ENCODE measurements at regions not wholly inside any gene's neighbourhood (a gene's known extent, or its start where the extent isn't known, plus 50 kb on each side); places are given as distances from the start of the nearest gene placed in this dataset.

DNA sequence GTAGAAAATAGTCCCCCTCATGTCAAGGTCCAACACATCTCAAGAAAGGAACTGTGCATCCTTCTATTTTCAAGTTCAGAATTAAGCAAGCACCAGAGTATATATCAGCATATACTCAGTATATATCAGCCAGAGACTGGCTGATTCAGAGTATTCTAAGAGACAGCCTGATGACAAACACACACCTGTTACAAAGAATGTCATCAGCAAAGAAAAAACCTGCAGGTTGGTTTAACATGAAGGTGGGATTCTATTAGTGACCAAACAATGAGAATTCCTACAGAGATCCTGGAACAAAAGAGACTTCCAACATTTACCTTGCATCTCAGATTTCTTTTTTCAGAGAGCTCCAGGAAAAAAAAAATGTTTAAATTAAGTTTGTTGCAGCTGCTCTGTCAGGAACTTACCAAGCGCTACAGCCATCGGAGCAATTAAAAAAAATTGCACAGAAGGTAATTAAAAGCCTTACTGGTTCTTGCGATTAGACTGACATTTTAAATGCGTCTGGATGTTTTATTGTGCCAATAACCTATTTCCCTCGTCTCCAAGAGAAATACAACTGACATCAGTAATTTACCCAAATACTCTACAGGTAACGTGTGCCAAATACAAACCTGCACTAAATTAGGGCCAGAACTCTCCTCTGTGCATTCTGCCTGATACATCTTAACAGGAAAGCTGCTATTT lies 218.1 kb downstream of the HNMT start:
- Histone ChIP-seq H3K36me3 (no peaks in the 10 kb centered on the region), H3K27ac (no peak overlapping the region), H3K4me3 (no peak overlapping the region), H3K9me3 (no peaks in the 10 kb centered on the region), H3K27me3 (no peaks in the 10 kb centered on the region), H3K4me1 (peaks cover 0 to 6% of the 10 kb centered on the region in 2 donors)
- TF ChIP-seq, protein P1, sequence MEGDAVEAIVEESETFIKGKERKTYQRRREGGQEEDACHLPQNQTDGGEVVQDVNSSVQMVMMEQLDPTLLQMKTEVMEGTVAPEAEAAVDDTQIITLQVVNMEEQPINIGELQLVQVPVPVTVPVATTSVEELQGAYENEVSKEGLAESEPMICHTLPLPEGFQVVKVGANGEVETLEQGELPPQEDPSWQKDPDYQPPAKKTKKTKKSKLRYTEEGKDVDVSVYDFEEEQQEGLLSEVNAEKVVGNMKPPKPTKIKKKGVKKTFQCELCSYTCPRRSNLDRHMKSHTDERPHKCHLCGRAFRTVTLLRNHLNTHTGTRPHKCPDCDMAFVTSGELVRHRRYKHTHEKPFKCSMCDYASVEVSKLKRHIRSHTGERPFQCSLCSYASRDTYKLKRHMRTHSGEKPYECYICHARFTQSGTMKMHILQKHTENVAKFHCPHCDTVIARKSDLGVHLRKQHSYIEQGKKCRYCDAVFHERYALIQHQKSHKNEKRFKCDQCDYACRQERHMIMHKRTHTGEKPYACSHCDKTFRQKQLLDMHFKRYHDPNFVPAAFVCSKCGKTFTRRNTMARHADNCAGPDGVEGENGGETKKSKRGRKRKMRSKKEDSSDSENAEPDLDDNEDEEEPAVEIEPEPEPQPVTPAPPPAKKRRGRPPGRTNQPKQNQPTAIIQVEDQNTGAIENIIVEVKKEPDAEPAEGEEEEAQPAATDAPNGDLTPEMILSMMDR (IDR thresholded peaks at IDR 0.05), result no peak
- no peak for DNase-seq (ENCODE audit: low spot score)

DNA sequence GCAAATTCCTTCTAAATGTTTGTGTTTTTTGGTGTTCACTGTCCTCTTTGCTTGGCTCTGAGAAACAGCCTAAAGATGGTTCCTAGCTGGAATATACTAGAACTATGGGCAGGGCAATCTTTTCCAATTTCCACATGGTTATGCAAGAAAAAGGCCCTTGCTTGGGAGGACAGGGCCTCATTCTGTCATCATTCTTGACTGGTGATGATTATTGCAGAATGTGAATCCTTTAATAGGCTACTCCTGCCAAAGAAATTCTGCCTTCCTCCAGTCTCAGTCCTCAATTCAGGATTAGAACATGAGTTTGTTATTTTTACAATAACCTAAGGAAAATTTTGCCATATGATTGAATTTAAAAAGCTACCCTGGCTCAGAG lies 218.7 kb downstream of the HNMT start:
- Histone ChIP-seq H3K9me3 (no peaks in the 10 kb centered on the region), H3K4me3 (no peak overlapping the region), H3K27me3 (no peaks in the 10 kb centered on the region), H3K36me3 (no peaks in the 10 kb centered on the region), H3K4me1 (peaks cover 0 to 6% of the 10 kb centered on the region in 2 donors), H3K27ac (no peak overlapping the region)
- no peak for DNase-seq (ENCODE audit: low spot score)
- TF ChIP-seq, protein P1 (IDR thresholded peaks at IDR 0.05), result no peak

DNA sequence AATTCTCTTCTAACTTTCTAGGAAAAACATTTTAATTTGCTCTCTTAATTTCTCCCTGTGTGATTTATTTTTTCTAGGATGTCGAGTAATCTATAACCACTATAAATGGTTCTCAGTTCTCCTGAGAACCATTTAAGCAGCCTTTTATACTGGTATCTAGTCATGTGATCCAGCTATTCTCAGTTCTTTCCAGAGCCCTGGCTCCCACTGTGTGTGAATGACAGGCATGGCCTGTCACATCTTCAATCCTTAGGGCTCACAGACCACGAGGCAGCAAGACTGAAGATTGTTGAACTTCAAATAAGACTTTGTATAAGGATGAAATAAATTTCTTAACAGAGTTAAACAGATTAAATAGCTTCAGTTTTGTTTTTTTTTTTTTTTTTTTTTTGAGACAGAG lies 219.4 kb downstream of the HNMT start:
- H3K4me1 ChIP-seq, result peaks cover 0 to 6% of the 10 kb centered on the region in 2 donors
- DNase-seq (ENCODE audit: low spot score), result no peak
- no peaks in the 10 kb centered on the region for H3K27me3 ChIP-seq
- TF ChIP-seq, protein P1 (IDR thresholded peaks at IDR 0.05), result no peak
- no peaks in the 10 kb centered on the region for H3K9me3 ChIP-seq
- no peak overlapping the region for H3K4me3 ChIP-seq
- H3K27ac ChIP-seq, result no peak overlapping the region
- no peaks in the 10 kb centered on the region for H3K36me3 ChIP-seq

DNA sequence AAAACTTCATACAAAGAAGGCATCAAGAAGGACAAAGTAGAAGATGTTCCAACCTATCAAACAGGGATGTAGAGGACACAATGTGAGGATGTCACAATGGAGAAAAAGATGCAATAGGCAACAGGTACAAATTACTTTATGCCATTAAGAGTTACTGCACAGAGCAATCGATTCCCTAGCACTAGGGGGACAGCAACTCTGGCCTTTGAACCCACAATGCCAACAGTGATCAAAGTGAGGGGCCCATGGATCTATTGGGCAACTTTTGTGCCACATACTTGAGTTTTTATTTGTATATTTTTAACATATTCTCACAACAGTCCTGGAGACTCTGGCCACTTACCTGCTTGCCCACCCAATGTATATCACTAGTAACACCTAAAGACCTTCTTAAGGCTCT lies 220.2 kb downstream of the HNMT start:
- TF ChIP-seq, protein P1 (IDR thresholded peaks at IDR 0.05), result no peak
- H3K36me3 ChIP-seq, result no peaks in the 10 kb centered on the region
- H3K9me3 ChIP-seq, result no peaks in the 10 kb centered on the region
- no peak for DNase-seq (ENCODE audit: low spot score)
- no peak overlapping the region for H3K4me3 ChIP-seq
- H3K27me3 ChIP-seq, result no peaks in the 10 kb centered on the region
- peaks cover 0 to 6% of the 10 kb centered on the region in 2 donors for H3K4me1 ChIP-seq
- H3K27ac ChIP-seq, result no peak overlapping the region

DNA sequence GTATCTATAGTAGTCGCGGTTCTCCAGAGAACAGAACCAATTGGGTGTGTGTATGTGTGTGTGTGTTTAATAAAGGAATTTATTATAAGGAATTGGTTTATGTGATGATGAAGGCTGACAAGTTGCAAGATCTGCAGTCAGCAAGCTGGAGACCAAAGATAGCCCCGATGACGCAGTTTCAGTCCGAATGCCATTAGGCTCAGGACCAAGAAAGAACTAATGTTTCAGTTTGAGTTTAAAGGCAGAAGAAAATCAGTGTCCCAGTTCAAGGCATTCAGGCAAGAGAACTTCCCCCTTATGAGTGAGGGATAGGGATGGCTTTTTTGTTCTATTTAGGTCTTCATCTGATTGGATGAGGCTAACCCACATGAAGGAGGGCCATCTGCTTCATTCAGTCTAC lies 221.6 kb downstream of the HNMT start:
- H3K27me3 ChIP-seq, result no peaks in the 10 kb centered on the region
- TF ChIP-seq, protein P1 (IDR thresholded peaks at IDR 0.05), result no peak
- H3K4me1 ChIP-seq, result peaks cover 0 to 6% of the 10 kb centered on the region in 2 donors
- no peak overlapping the region for H3K4me3 ChIP-seq
- H3K36me3 ChIP-seq, result no peaks in the 10 kb centered on the region
- no peak for DNase-seq (ENCODE audit: low spot score)
- H3K9me3 ChIP-seq, result no peaks in the 10 kb centered on the region
- H3K27ac ChIP-seq, result no peak overlapping the region

DNA sequence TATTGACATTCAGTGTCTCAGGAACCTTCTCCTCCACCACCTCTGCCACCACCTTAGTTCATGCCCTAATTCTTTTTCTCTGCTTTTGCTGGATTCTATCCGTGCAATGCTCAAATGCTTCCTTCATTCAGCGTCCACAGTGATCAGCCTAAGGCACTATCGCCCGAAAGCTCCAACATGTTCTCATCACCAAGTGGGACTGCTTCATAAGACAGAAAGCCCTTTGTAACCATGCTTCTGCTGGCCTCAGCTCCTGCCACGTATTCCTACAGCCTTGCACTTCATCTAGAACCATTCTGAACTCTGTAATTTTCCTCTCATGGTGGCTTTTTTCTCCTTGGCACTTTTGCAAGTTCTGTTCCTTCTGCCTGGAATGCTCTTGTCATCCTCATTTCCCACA lies 222.9 kb downstream of the HNMT start:
- peaks cover 0 to 6% of the 10 kb centered on the region in 2 donors for H3K4me1 ChIP-seq
- no peaks in the 10 kb centered on the region for H3K9me3 ChIP-seq
- H3K27ac ChIP-seq, result no peak overlapping the region
- H3K36me3 ChIP-seq, result no peaks in the 10 kb centered on the region
- H3K27me3 ChIP-seq, result no peaks in the 10 kb centered on the region
- TF ChIP-seq, protein P1 (IDR thresholded peaks at IDR 0.05), result no peak
- no peak for DNase-seq (ENCODE audit: low spot score)
- H3K4me3 ChIP-seq, result no peak overlapping the region
